Uterus (tissue), 2 donors: ENCODE measurements at regions not wholly inside any gene's neighbourhood (a gene's known extent, or its start where the extent isn't known, plus 50 kb on each side); places are given as distances from the start of the nearest gene placed in this dataset.

Source experiments
- POLR2A ChIP-seq, 2 donors: fragments of 450-650 bp; IDR thresholded peaks; one replicate each; pipeline ENCODE4 v1.6.1; 2016; ENCODE audit warnings: antibody characterized with exemption in 2 of 2, mild to moderate bottlenecking in 1 of 2, moderate library complexity in 1 of 2
- TF ChIP-seq, protein P1 (sequence below), 4 experiments: fragments of 200-600 bp in 2 of 4; fragments of 450-650 bp in 2 of 4; sonication (generic) in 2 of 4; IDR thresholded peaks; one replicate each; pipeline ENCODE4 v1.5.1; 2016 to 2019; ENCODE audit warnings: antibody characterized with exemption in 4 of 4, mild to moderate bottlenecking in 2 of 4, moderate library complexity in 1 of 4

- TF ChIP-seq, protein P1, sequence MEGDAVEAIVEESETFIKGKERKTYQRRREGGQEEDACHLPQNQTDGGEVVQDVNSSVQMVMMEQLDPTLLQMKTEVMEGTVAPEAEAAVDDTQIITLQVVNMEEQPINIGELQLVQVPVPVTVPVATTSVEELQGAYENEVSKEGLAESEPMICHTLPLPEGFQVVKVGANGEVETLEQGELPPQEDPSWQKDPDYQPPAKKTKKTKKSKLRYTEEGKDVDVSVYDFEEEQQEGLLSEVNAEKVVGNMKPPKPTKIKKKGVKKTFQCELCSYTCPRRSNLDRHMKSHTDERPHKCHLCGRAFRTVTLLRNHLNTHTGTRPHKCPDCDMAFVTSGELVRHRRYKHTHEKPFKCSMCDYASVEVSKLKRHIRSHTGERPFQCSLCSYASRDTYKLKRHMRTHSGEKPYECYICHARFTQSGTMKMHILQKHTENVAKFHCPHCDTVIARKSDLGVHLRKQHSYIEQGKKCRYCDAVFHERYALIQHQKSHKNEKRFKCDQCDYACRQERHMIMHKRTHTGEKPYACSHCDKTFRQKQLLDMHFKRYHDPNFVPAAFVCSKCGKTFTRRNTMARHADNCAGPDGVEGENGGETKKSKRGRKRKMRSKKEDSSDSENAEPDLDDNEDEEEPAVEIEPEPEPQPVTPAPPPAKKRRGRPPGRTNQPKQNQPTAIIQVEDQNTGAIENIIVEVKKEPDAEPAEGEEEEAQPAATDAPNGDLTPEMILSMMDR (IDR thresholded peaks at IDR 0.05), result no peak
- no peak for TF ChIP-seq POLR2A (IDR thresholded peaks at IDR 0.05)
These were observed 83.9 kb upstream of the EIF5 start for GRCh38 chr14:103250181-103250580.
